HG02623 (cell line): ENCODE measurements at regions not wholly inside any gene's neighbourhood (a gene's known extent, or its start where the extent isn't known, plus 50 kb on each side); places are given as distances from the start of the nearest gene placed in this dataset.
A peak's percentile ranks its signal among the peaks of the same experiment; 100 is the strongest.
"Not testable (repeated sequence)": the region's sequence is repeated elsewhere in the genome, so short reads cannot be mapped to it uniquely, and the experiment has no call there.

Experiments used
- ATAC-seq: cut with Tn5 transposase; IDR thresholded peaks from one replicate; pipeline ENCODE4 v1.9.1; 2021; ENCODE audit warnings: moderate library complexity; ENCODE audit not compliant: unreplicated experiment

DNA sequence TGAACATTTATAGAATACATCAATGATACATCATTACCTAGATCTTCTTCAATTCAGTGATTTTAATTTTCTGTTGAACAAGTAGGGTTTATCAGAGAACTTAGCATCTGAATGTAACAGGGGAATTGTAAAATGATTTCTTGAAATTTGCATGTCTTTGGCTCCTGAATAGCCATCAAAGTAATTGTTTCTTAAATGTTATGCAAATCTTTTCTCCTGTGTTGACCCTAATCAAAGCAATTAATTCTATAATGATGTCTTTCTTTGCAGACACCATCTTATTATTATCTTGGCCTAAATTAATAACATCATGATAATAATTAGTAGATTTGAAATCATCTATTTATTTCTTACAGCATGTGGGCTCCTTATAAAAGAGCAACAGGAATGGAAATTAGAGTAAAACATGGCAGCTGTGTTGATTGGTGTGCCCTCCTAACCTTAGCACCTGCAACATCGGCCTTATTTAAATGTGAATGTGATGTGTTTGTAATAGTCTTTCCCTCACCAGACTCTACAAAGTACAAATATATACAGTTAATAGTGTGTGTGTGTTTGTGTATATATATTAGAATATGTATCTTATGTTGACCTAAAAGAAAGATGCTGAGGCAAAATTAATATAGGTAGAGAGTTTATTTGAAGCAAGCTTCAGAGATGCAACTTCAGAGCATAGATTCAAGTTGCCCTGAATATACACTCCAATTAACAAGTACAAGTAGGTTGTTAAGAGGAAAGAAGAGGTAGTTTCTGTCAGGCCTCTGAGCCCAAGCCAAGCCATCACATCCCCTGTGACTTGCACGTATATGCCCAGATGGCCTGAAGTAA lies 328.0 kb upstream of the TECRL start:
- ATAC-seq, result no peak

DNA sequence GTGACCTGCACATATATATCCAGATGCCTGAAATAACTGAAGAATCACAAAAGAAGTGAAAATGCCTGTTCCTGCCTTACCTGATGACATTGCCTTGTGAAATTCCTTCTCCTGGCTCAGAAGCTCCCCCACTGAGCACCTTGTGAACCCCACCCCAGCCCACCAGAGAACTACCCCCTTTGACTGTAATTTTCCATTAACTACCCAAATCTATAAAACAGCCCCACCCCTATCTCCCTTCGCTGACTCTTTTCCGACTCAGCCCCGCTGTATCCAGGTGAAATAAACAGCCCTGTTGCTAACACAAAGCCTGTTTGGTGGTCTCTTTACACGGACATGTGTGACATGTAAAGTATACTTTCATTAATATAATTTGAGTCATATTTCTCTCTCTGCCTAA lies 320.3 kb upstream of the TECRL start:
- ATAC-seq, result no peak

DNA sequence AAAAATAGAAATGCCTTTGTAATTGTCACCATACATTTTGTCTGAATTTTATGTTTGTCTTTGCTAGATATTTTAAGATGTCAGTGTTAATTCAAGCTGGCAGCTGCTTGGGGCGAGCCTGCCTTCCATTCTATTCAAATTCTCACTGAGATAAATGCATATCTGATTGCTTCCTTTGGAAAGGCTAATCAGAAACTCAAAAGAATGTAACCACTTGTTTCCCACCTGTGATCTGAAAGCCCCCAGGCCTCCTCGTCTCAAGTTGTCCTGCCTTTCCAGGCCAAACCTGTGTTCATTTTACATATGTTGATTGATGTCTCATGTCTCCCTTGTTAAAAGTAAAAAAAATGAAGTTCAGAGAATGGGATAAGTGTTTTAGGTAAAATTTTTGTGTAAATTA lies 318.7 kb upstream of the TECRL start:
- no peak for ATAC-seq

DNA sequence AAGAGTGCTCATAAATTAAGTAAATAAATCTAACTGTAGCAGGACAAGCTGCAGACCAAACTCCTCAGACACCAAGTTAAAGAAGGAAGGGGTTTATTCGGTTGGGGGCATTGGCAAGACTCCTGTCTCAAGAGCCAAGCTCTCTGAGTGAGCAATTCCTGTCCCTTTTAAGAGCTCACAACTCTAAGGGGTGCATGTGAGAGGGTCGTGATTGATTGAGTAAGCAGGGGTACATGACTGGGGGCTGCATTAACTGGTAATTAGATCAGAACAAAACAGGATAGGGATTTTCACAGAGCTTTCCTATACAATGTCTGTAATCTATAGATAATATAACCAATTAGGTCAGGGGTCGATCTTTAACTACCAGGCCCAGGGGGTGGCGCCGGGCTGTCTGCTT lies 318.1 kb upstream of the TECRL start:
- not testable (repeated sequence) for ATAC-seq

DNA sequence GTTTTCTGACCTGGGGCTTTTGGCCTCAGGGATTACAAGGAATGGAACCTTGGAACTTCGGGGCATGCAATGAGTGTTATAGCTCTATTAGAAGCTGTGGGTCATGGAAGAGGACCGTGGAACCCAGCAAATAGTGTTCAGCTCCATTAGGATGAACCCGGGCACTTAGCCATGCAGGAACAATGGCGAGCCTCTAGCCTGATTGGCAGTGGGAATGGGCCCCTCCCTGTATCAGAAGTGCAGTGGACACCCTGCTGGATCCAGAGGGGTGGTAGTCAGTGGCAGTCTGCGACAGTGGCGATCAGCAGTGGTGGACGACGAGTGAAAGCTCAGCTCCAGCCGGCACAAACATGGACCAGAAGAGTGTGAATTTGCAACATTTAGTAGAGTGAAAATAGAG lies 315.4 kb upstream of the TECRL start:
- ATAC-seq, result no peak

DNA sequence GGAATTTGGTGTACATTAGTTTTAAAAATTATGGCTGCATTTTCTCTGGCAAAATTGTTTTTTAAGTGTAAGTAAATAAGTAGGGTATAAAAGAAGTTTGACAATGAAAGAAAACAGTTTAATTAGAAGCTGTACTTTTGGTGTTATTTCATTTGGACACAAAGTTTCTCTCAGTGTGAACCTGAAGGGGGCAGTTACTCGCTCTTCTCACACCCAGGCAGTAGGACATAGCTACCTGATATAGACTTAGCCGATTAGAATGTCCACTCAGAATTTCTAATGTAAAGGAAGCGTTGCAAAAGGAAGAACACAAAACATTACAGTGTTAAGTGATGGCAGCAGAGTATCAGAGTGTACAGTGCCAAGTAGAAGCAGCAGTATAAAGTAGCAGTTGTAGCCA lies 311.9 kb upstream of the TECRL start:
- ATAC-seq, result no peak

DNA sequence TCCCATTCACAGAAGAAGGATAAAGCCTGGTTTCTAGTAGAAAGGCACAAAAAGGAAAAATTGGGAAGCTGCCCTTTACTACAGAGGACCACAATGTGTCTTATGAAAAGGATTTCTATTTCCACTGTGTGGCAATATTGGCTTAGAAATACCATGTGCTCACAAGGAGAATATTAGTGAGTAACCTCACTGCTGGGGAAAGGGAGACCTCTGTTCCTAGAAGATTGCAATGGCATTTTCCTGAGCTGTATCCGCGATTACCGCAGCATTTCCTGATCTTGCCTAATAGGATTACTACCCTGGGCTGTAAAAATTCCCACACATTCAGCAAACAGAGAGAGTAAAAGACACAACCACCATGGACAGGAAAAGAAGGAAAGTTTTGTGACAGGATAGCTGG lies 308.8 kb upstream of the TECRL start:
- ATAC-seq, result no peak

DNA sequence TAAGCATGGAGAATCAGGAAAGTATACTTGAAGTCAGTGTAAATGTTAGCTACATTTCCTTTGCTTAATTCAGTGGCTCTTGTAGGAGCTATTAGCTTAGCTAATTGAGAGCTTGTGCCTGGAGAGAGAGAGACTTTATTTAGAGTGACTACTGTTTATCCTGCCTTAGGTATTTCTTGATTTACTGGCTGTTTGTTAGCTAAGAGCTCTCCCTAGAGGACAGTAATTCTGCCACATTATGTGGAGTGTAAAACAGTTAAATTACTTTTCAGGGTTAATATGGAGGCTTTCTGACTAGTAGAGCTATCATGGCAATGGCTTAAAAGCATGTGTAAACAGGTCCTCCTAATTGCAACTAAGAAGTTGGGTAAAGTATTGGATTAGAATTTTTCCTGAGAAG lies 306.5 kb upstream of the TECRL start:
- ATAC-seq, result no peak

DNA sequence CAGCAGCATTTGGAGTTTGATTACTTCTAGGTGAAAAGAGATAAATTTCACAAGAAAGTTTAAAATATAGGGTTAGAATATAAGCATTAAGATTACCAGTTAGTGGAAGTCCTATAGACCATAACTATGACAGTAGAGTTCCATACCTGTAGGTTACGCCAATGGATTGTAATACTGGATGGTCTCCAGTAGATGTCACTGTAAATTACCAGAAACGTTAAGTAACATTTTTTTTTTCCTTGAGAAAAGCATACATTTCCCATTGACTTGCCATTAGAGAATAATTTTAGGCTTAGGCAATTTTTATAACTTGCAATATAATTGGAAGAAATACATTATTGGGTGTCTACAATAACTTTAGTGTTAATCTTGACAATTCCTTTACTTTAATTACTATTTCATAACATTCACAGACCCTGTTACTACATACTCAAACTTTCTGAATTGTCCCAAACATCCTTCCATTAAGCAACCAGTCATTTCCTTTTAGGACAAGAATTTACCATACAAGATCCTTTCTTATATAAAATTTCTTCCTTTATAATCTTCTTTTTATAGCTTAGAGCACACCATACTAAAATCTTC lies 304.1 kb upstream of the TECRL start:
- peak; percentile 77 for ATAC-seq

DNA sequence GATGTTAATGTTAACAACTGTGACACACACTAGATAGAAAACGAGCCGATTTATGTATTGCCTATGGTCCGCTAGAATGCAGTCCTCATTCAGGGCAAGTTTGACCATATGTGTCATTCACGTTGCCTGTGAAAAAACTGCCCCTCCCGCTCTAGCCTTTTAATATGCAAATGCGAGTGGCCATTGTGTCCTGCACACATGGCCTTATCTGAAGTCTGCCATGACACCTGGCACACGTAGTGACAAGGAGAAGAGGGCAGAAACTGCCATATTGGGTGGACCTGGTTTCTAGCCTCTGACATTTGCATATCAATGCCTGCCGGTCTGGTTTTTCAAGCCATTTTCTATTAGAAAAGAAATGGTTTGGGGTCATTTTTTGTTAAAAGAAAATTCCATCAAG lies 303.3 kb upstream of the TECRL start:
- ATAC-seq, result no peak

DNA sequence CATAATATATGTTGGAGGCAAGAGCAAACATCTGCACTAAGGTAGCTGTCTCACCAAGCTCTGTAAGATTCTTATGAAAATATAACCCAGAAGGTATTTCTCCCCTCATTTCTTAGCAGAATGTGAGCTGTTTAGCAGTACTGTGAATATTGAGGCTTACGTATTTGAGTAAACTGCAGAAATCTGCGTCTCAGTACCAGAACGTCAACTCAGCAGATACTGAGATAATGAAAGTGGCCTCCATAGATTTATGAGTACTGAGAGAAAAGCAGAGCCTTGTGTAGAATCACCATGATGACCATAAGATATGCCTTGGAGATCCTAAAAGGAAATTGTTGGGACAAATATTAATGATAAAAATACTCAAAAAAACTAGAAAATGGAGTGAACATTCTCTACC lies 296.7 kb upstream of the TECRL start:
- ATAC-seq, result no peak

DNA sequence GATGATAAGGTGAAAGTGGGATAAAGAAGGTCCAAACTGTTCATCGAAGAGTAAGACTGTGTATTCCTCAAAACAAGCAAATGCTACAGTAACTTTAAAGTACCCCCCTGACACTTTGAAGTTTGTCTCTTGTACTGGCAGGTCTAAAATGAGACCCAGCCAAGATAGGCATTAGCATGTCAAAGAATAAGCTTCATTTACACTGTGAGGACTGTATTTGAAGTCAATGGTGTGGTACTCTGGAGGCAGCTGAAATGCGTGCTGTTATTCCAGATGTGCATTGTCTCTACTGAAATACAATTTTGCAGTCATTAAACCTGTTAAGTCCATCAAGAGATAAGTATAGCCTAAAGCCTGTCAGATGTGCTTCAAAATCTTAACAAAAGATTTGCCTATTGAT lies 288.9 kb upstream of the TECRL start:
- ATAC-seq, result no peak

DNA sequence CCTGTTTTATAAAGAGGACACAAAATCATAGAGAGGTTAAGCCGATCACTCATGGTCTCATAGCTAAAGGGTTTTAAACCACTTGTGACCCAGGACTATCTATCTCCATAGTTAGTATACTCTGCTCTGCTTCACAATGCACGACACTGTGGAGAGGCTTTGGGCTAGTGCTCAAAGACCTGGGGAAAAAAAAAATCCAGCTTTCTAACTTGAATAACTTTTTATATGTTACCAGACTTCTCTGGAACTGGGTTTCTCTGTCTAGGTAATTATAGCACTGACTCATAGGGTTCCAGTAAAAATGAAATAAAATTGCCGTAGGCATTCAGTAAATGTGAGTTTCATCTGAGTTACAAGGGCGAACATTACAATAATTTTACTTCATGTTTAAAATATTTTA lies 273.7 kb upstream of the TECRL start:
- no peak for ATAC-seq

DNA sequence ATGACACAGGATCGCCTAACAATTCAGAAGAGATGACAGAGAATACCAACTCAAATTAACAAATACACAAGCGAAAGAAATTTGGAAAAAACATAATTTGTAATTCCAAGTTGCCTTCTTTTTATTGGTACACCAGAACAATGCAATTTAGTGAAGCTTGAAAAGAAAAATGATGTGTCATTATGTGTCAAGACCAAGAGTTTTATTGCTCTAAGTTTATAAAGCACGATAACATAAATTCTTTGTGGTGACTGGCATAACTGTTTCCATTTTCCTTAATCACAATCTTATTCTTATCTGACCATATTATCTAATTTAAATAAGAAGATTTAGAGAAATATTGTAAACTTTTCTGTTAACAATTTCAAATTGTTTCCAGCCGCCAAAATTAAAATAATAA lies 273.2 kb upstream of the TECRL start:
- no peak for ATAC-seq

DNA sequence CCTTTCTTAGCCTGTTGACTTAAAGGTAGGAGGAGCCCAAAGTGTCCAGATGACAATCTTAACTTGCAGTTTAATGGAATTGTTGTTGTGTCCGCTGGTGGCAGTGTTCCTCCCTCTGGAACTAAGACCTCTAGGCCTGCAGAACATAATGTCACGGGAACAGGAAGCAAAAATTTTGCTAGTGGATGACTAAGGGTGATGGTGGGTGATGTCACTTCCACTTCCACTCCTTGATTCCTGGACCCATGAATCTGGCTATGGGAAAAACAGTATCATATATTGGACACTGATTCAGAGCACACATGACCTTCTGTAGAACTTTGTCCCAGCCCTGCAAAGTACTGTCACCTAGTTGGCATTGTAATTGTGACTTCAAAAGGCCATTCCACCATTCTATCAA lies 263.9 kb upstream of the TECRL start:
- ATAC-seq, result not testable (repeated sequence)

DNA sequence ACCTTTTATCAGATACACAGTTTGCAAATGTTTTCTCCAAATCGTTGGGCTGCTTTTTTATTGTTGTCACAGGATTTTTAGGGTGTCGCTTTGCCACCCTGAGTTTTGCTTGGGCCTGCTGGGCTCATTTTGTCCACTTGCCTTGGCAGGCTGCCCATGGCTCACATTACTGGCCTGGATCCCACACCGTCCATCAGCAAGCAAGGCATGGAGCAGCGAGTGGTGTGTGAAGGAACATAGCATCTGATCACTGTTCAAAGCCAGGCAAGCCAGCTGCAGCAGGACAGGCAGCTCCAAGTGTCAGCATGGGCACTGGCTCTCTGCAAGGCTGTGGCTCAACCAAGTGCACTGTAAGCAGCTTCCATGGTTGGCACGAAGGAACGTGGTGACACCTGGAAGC lies 261.4 kb upstream of the TECRL start:
- ATAC-seq, result no peak

DNA sequence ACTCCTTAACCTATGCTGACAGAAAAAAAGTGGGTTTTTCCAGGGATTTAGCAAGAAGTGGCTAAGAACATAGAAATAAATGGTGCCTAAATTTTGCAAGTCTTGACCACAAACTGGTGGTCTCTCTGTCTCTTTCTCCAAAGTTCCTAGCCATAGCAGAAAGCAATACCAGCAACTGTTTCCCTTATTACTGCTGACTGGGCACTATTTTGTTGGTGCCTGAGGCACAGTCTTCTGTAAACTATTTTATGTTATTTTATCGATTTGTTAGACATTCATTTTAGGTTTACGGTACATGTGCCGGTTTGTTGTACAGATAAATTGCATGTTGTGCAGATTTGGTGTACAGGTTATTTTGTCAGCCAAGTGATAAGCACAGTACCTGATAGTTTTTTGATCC lies 234.6 kb upstream of the TECRL start:
- no peak for ATAC-seq

DNA sequence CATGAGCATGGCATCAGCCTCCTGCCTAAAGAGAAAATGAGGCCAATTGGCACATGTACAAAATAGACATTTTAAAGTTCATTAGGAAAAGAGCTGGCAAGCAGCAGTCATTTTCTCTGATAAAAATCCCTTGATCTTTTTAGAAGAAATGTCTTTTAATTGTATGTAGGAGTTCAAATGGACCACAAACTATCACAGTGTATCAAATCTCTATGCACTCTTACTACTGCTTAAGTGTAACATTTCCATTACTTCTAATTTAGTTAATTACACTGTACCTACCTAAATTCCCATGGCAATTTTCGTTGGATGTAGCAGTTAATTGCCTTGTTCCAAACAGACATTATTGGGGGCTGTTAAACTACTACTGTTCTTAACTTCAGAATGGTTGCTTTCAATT lies 233.7 kb upstream of the TECRL start:
- ATAC-seq, result no peak

DNA sequence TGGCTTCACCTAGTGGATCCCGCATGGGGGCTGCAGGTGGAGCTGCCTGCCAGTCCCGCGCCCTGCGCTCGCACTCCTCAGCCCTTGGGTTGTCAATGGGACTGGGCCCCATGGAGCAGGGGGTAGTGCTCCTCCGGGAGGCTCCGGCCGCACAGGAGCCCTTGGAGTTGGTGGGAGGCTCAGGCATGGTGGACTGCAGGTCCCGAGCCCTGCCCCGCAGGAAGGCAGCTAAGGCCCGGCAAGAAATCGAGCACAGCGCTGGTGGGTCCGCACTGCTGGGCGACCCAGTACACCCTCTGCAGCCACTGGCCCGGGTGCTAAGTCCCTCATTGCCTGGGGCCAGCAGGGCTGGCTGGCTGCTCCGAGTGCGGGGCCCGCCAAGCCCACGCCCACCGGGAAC lies 231.2 kb upstream of the TECRL start:
- not testable (repeated sequence) for ATAC-seq

DNA sequence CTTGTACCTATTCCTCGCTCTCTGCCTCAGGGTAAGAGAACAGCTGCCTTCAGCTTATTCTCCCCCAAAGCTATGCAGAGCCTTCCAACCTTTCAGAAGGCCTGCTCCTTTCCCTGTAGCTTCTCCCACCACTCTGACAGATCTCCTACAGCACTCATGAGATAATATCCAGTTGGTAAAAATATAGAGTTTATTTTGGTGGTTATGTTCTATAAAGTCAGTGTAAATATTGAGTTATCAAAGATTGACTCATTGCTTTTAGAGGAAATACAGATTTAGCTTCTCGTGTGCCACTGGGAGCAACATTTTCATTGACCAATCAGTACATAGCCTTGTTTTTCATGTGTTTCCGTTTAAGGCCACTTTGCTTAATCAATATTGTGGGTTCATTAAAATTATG lies 216.2 kb upstream of the TECRL start:
- no peak for ATAC-seq

DNA sequence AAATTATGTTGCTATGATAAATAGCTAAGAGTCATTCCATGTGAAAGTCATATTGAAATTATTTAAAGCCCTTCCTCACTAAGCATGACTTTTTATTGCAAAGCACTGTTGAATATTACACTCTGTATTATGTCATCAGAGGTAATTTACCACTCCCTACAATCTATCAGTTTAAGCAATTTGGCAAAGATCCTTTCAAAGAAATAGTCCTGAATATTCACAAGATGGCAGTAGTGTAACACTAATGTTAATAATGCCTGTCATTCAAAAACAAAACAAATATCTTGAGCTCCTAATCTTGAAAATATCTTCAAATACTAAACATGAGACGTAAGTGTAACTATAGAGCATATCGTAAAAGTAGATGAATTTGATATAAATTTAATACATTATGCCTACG lies 208.6 kb upstream of the TECRL start:
- ATAC-seq, result no peak

DNA sequence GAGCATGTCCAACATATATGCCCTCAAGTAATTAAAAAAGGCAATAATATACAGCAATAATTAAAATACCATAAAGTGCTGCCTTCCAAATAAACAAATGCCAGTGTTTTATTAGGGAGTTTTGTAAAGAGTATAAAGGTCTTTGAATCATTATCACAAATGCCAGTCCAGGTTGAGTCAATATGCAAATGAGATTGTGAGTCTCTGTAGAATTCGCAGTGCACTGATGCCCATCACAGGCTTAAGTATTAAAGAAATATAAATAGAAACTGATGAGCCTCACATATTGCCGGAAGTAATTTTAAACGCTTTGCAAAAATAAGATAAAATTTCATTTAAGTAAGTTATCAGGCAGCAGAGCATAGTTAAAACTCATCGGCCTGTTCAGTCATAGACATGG lies 205.0 kb upstream of the TECRL start:
- no peak for ATAC-seq

DNA sequence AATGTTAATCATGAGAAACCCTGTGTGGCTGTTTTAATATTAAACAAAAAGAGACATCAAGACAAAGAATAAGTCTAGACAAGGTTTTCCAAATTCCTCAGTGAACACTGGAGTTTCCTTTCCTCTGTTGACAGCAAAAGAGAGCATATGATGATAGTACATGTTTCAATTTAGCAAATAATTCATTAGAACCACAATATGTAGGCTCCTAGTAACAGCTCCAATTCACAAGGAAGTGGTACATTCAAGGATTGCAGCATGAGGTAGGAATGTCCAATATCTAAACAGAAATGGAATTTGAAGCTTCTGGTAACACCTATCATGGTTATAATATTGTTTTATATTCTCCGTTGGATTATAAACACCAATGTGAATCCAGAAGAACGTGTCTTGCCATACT lies 203.8 kb upstream of the TECRL start:
- no peak for ATAC-seq
